Posterior vena cava (tissue), 2 donors: ENCODE measurements at regions not wholly inside any gene's neighbourhood (a gene's known extent, or its start where the extent isn't known, plus 50 kb on each side); places are given as distances from the start of the nearest gene placed in this dataset.
"Not testable (repeated sequence)": the region's sequence is repeated elsewhere in the genome, so short reads cannot be mapped to it uniquely, and the experiment has no call there.

Experiments
- DNase-seq: peaks from one replicate; pipeline ENCODE4 v3.0.0-alpha.2; 2020; ENCODE audit warnings: low spot score
- intact Hi-C, 2 donors: fragments of 100-400 bp; cut with DNase I; formaldehyde crosslinking; loops; one replicate each; pipeline versions ENCODE4 v1.14.1 to v1.14.2; 2022 to 2023
- donor health status: DM: yes; HTN: yes; CAD: no.
- donor health status: DM: yes; HTN: yes; CAD: no.

DNA sequence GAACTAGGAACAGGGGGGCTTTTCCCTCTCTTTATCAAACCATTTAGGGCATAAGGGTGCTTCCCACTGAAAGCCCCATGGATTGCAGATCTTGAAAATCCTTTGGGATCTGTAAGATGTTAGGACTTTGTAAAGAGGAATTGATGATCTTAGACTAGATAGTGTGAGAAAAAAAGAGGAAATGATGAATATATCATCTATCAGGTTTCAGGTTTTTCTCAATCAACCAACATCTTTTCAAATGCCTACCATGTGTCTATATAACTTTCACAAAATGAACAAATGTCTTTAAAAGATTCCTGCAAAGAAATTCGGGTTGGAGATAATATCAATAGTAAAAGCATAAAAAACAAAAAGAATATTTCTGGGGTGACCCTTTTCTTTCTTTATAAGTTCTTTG is 50.1 kb downstream of the KCNC4 start:
- no peak for DNase-seq
- intact Hi-C loops = no loop called here

DNA sequence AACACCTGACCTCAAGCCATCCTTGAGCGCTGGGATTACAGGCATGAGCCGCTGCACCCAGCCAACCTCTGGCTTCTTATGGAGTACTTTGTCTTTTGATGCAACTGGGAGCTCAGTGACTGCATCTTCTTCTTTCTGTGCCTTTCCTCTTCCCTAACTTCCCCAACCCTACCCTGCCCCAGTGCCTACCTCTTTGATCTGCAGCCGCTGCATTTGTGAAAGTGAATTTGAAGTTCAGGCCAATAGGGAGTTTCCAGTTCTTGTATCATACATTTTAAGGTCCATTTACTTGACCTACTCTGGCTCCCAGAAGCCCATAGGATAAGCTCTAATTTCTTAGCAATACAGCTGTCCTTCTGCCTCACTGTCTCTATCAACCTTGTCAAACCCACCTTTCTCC is 52.2 kb downstream of the KCNC4 start:
- intact Hi-C loops = no loop called here
- DNase-seq = no peak

DNA sequence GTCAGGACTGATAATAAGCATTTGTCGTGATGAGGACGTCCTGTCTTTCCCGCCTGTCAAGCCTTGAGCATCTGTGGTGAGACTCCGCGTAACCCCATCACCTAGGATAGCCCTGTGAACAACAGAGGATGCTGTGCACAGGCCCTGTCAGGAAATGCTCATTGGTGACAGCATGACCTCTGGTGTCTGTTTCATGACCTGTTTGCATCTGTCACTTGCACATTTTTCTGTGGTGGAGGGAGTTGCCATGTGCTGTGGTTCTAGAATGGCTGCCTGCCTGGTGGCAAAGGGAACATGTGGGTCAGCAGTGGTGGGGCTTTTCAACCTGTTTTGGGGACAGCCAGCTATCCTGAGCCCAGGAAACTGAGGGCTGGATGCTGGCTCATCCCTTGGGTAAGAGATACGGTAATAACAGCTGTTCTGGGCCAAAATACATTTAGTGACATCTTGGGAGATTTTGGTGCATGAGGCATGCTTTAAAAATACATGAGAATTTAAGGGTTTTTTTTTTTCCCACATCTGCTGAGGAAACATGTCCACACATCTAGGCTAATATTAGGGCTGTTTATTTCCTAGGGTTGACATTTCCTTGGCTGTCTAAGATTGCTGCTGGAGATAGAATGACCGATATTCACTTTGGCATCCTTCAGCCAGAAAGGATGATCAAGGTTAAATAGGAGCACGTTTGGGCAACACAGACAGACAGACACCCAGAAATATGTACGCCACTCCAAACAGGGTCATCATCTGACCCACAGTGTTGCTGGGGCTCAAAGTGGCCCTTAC is 52.9 kb downstream of the KCNC4 start:
- DNase-seq = no peak
- intact Hi-C loops = no loop called here

DNA sequence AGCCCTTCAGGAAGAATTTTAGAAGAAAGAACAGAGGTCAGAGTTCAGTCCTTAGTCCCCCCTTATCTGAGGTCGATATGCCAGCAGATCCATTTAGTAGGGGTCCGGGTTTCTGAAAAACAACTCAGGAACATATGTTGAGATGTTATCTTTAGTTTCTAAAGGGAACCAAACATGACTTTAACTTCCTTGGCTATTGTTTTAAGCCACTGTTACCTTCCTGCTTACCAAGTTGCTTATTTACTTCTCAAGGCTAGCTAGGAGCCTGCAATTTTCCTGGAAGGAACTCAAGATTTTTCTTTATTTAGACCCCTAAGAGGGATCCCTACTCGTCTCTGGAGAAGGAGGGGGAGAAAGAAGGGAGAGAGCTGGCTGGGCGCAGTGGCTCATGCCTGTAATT is 54.3 kb downstream of the KCNC4 start:
- intact Hi-C loops = no loop called here
- no peak for DNase-seq

DNA sequence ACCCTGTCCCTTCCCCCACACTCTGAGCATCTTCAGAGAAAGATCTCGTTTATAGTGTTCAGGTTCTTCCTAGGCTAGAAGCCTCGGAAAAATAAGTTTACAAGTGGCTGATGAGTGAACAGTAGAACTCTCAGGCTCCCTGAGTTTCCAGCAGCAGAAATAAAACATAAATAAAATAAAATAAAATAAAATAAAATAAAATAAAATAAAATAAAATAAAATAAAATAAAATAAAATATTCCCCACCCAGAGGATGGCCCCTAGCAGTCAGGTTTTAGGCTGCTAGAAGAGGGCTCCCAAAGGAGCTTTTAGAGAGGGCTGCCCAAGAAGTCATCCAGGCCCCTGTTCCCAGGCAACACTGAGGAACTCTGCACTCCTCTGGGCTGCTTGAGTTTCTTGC is 55.1 kb downstream of the KCNC4 start:
- intact Hi-C loops = no loop called here
- no peak for DNase-seq

DNA sequence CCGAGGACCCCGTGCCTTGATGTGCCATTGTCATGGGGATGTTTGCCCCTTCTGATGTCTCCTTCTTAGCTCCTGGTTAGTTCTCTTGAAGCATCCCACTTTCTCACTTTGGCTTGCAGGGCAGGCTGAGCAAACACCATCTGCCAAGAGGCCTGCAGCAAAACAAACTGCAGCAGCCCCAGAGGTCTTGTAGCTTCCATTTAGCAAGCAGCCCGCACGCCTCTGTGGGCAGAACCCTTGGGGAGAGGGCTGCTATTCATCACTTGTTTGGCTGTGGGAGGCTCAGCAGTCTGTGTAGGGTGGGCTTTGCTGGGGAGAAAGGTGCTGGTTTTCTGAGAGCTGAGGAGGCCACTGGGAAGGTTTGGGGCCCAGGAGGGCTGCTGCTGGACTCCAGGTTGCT is 56.7 kb downstream of the KCNC4 start:
- intact Hi-C loops = loop anchor here in 1 of 2 donors (1.0 kb wide), 1 partner anchor 16 kb away; no protein-coding TSS in a partner anchor
- no peak for DNase-seq

DNA sequence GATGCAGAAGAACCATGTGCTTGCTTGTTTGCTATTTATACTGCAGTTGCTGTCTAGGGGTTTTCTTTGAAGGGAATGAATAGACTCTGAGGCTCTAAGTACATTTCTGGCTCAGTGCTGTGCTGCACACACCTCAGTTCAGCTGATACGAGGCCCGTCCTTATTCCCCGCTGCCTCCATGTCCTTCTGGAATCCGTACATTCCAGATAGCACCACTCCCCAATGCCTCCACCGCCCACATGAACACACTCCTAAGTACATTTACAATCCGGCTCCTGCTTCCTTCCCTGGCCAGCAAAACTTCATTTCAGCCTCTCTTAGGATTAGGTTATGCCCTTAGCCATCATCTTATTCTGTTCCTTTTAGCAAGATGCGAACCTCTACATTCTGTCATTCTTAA is 57.1 kb downstream of the KCNC4 start:
- DNase-seq = no peak
- intact Hi-C loops = loop anchor here in 1 of 2 donors (1.0 kb wide), 1 partner anchor 16 kb away; no protein-coding TSS in a partner anchor

DNA sequence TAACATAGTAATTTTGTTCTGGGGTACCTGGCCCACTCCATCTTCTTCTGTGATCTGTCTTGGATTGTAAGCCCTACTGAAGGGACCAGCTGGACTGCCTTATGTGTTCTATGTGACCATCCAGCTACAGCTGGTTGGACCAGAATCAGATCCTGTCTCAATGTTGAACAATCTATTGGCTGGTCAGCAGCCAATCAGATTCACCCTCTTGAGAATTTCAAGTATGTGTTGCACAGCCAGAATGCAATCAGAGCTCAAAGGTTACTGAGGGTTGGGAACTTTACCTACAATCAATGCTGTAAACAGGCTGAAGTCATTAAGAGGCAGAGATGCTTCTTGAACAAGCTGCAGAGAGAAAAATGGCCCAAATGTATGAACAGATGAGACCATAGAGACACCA is 61.9 kb downstream of the KCNC4 start:
- intact Hi-C loops = loop anchor here in 1 of 2 donors (1.0 kb wide), 1 partner anchor 36 kb away; no protein-coding TSS in a partner anchor
- no peak for DNase-seq

DNA sequence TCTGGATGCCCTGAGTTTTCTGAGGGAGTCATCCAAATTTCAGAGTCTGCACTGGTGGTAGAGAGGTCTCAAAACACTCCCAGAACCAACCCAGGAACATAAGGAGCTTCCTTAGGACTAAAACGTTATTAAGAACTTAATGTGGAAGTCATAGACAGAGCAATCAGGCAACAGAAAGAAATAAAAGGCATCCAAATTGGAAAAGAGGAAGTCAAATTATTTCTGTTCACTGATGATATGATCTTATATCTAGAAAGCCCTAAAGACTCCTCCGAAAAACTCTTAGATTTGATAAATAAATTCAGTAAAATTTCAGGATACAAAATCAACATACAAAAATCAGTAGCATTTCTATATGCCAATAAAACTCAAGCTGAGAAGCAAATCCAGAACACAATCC is 63.7 kb downstream of the KCNC4 start:
- DNase-seq, intact Hi-C loops: not testable (repeated sequence)

DNA sequence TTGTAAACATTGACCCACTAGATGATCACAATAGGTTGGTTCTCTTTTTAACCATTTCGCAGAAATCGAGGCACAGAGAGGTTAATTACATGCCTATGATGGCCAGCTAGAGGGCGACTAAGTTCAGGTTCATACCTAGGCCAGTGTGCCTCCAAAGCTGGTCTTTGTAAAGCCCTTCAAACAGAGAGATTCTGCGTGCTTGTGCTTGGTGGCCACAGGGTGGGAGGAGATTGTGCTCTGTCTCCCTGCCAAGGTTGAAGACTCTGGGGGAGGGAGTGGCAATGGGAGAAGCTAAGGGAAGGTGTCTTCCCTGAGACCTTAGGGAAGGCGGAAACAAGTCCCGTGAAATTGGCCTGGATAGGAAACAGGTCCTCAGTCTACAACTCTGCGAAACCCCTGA is 59.1 kb upstream of the RBM15 start:
- no peak for DNase-seq
- intact Hi-C loops = no loop called here

DNA sequence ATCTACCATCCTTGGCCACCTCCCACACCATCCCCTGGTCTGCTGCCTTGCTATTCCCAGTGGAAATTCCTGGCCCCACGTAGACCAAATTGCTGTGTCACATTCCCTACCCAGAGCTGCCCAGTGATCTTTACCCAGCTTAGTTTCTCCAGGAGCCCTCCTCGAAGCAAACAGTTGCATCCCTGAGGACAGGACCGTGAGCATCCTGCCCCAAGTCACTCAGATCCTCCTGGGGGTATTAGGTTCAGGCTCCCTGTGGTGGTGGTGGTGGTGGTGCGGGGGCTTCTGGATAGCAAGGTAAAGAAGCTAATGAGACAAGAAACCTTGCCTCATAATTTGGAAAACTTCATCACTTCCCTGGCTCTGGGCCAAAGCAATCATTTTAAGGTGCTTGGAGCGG is 58.4 kb upstream of the RBM15 start:
- intact Hi-C loops = no loop called here

DNA sequence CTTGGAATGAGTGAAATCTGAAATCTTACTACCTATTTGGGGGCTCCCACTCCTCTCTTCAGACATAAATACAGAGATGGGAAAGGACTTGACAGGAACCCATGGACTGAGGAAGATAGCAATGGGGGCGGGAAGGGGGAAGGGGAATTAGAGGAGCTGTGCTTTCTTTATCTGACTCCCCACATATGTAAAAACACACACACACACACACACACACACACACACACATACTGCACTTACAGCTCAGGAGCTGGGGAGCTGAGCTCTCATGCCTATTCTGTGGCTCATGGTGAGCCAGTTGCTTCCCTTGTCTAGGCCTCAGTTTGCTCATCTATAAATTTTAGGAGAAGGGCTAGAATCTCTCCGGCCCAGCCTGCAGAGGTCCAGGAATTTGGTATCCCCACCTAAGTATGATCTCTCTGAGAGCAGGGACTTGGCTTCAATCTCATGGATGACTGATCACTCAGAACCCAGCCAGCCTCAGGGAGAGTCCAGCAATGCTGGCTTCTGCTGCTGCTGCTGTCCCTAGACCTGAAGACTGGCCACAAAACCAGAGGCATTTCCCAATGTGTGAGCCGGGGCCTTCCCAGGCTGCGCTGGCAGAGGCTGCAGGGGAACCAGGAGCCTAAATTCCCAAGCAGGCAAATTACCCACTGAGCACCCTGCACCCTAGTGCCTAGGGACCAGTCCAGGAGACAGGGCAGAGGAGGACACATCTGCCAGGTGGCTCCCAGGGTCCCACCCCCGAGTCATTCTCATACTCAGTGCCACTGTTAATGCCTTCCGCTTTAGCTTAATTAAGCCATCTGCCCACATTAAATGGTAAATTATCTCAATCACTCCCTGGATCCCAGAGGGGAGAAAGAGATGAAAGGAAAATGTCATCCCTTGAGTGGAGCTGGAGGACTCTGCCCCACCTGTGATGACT is 57.5 kb upstream of the RBM15 start:
- intact Hi-C loops = no loop called here
- DNase-seq = no peak

More for the DNA sequence above, 58.4 kb upstream of the RBM15 start:
- no peak for DNase-seq

DNA sequence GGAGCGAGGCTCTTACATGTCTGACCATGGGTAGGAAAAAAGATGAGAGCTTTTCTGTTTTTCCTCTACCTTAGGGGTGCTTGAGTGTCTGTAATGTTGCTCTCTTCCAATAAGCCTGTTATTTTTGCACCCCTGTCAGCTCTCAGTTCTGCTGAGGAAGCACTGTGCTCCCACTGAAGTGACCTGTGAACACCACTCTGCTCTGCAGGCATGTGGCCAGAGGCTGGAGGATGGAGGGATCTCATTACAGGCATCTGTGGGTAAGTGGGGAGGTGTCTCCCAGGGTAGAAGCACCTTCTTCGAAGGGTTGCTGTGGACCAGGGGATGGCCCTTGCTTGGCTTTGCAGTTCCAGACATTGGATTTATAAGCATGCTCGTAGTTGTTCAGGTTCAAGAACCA is 56.8 kb upstream of the RBM15 start:
- intact Hi-C loops = no loop called here

DNA sequence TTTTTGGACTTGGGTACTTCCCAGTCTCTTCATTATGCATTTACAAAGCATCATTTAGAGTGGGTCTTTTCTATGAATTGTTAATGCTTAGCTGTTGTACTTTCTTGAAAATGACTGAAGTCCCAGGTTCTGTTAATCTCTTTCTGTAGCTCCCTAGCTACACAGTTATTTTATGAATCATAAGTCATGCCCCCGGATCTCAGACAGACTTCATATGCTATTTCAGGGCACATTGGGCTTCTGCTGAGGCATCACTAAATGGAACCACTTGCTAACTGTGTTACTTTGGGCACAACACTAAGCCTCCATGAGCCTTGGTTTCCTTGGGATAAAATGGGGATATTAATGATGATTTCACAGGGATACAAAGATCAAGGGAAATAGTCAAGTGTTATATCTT is 55.5 kb upstream of the RBM15 start:
- intact Hi-C loops = no loop called here
- DNase-seq = no peak

More for the DNA sequence above, 56.8 kb upstream of the RBM15 start:
- DNase-seq = no peak

DNA sequence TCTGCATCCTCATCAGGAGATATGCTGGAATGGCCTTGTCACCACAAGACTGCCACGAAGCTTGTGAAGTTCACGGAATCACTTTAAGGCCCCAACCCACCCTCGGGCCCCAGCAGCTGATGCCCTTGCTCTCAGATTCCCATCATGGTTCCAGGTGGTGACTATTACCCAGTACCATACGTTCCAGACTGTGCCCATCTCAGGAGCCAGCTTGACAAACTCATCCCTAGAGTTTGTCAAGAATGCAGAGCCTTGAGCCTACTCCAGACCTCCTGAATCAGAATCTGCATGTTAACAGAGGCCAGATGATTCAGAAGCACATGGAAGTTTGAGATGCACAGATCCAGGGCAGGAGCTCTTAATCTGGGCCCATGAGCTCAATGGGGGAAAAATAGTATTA is 53.9 kb upstream of the RBM15 start:
- no peak for DNase-seq
- intact Hi-C loops = no loop called here

DNA sequence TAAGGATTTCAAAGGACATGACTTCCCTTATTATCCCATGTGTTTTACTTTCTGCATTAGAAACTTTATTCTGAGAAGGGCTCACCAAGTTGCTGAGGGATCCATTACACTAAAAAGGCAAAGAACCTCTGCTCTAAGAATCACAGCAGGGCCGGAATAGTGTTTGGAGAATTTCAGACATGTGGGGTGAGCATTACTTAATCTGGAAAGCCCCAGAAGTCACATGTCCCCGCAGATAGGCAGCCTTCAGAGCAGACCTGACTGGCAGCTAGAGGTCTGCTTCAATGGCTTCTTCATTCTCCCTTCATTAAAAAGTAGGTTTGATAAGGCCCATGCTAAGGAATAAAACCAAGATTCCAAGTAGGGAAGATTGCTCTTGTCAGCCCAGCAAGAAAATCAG is 52.6 kb upstream of the RBM15 start:
- DNase-seq = no peak
- intact Hi-C loops = no loop called here

DNA sequence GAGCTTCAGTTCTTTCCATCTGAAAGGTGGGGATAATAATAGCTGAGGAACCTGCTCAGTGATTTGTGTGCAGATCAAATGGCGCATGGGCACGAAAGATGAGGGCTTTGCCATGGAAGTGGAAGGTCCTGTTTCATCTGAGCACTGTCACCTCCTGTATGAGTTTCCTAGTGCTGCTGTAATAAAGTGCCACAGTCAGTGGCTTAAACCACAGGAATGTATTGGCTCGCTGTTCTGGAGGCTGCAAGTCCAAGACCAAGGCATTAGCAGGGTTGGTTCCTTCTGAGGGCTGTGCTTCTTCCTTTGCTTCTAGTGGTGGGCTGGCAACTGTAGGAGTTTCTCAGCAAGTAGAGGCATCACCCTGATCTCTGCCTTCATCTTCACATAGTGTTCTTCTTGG is 51.1 kb upstream of the RBM15 start:
- no peak for DNase-seq
- intact Hi-C loops = no loop called here
